GM18873 (cell line): ENCODE measurements at regions not wholly inside any gene's neighbourhood (a gene's known extent, or its start where the extent isn't known, plus 50 kb on each side); places are given as distances from the start of the nearest gene placed in this dataset.
"Not testable (repeated sequence)": the region's sequence is repeated elsewhere in the genome, so short reads cannot be mapped to it uniquely, and the experiment has no call there.

Source experiments
- ATAC-seq: cut with Tn5 transposase; IDR thresholded peaks from one replicate; pipeline ENCODE4 v1.9.1; 2021; ENCODE audit warnings: mild to moderate bottlenecking, moderate library complexity, moderate number of reproducible peaks; ENCODE audit not compliant: unreplicated experiment, low FRiP score

GRCh38 chr1:166740668-166741276 is 98.5 kb upstream of the POGK start:
- ATAC-seq: no peak

- no peak for ATAC-seq
Observed at GRCh38 chr1:166763318-166763717, 76.0 kb upstream of the POGK start.

GRCh38 chr1:166766942-166767341 is 72.3 kb upstream of the POGK start:
- no peak for ATAC-seq

- not testable (repeated sequence) for ATAC-seq
Observed at GRCh38 chr1:166784646-166785045, 54.6 kb upstream of the POGK start.

- no peak for ATAC-seq
Observed at GRCh38 chr1:166785987-166786386, 53.3 kb upstream of the POGK start.

GRCh38 chr1:166789286-166789685 is 50.0 kb upstream of the POGK start:
- ATAC-seq: no peak
